HCT116 (cell line): ENCODE measurements at regions not wholly inside any gene's neighbourhood (a gene's known extent, or its start where the extent isn't known, plus 50 kb on each side); places are given as distances from the start of the nearest gene placed in this dataset.

ENCODE experiments used
- ATAC-seq: fragments of 200-7000 bp; cut with Tn5 transposase; 2 replicates; pipeline ENCODE4 v1.9.1; 2020; ENCODE audit warnings: mild to moderate bottlenecking, moderate library complexity
- BruUV-seq: library from RNA; stranded (reverse); fragments of 400-500 nt; replicated peaks from 2 replicates; lab custom pipeline; 2021; lab: Mats Ljungman, UMichigan
- CTCF ChIA-PET: fragments of 300-600 bp; sonication (Branson Sonifier 250); formaldehyde crosslinking; loops from one replicate; lab custom pipeline; 2021; ENCODE audit warnings: antibody characterized with exemption; lab: Charles Lee
- POLR2A ChIA-PET: fragments of 300-600, 350-600 bp; sonication (Branson Sonifier 250); formaldehyde crosslinking; loops from one replicate; lab custom pipeline; 2021; ENCODE audit warnings: antibody characterized with exemption; lab: Charles Lee
- RAD21 ChIA-PET, 2 experiments: fragments of 300-600 bp; sonication (Branson Sonifier 250); formaldehyde crosslinking; loops; one replicate each; lab custom pipeline; 2023; ENCODE audit warnings: low total read pairs in 2 of 2; ENCODE audit not compliant: uncharacterized antibody in 2 of 2, unreplicated experiment in 2 of 2, low non-redundant PET in 1 of 2; lab: Charles Lee
- DNase-seq: peaks from one replicate; pipeline ENCODE4 v3.0.0-alpha.2; 2010; ENCODE audit warnings: low read depth, low spot score
- H2AFZ ChIP-seq: fragments of 200-600 bp; shearing (Covaris generic), sonication (generic); 2 replicates; pipeline ENCODE4 v1.6.1; 2017; ENCODE audit warnings: low read depth, mixed run types, mixed read lengths, antibody characterized with exemption, low read length; ENCODE audit not compliant: poor library complexity, severe bottlenecking
- H3K27ac ChIP-seq: 2 replicates; pipeline ENCODE4 v1.5.1; 2012; ENCODE audit warnings: low read depth, low read length
- H3K27me3 ChIP-seq: fragments of 200-600 bp; sonication (generic); 2 replicates; pipeline ENCODE4 v1.6.1; 2016; ENCODE audit warnings: mixed run types, low read length, mixed read lengths; ENCODE audit not compliant: insufficient read depth
- H3K36me3 ChIP-seq, 2 experiments: fragments of 200-500 bp in 1 of 2; fragments of 200-600 bp in 1 of 2; sonication (Bioruptor generic) in 1 of 2; sonication (generic) in 1 of 2; 2 replicates each; pipeline versions ENCODE4 v1.5.1 to v1.6.1; 2014 to 2016; ENCODE audit warnings: low read length in 2 of 2, inconsistent platforms in 1 of 2, mixed read lengths in 1 of 2, mixed run types in 1 of 2; ENCODE audit not compliant: insufficient read depth in 2 of 2, control insufficient read depth in 1 of 2
- H3K4me1 ChIP-seq, 2 experiments: fragments of 200-600 bp in 1 of 2; sonication (generic) in 1 of 2; 2 replicates each; pipeline versions ENCODE4 v1.5.1 to v1.6.1; 2012 to 2017; ENCODE audit warnings: low read length in 2 of 2, inconsistent platforms in 1 of 2, mild to moderate bottlenecking in 1 of 2, mixed read lengths in 1 of 2, mixed run types in 1 of 2, moderate library complexity in 1 of 2; ENCODE audit not compliant: insufficient read depth in 2 of 2, control insufficient read depth in 1 of 2
- H3K4me2 ChIP-seq: fragments of 200-600 bp; sonication (generic); 2 replicates; pipeline ENCODE4 v1.6.1; 2017; ENCODE audit warnings: mixed run types, low read length, mixed read lengths
- H3K4me3 ChIP-seq, 2 experiments: fragments of 200-600 bp in 1 of 2; sonication (generic) in 1 of 2; replicated peaks in 1 of 2; 2 replicates each; pipeline ENCODE4 v1.5.1; 2011 to 2016; ENCODE audit warnings: low read length in 2 of 2, control low read depth in 1 of 2, low read depth in 1 of 2, mild to moderate bottlenecking in 1 of 2, mixed read lengths in 1 of 2, mixed run types in 1 of 2
- H3K79me2 ChIP-seq: fragments of 200-600 bp; sonication (generic); 2 replicates; pipeline ENCODE4 v1.6.1; 2017; ENCODE audit warnings: mild to moderate bottlenecking, mixed run types, low read length, moderate library complexity, mixed read lengths; ENCODE audit not compliant: insufficient read depth
- H3K9ac ChIP-seq: fragments of 200-600 bp; sonication (generic); 2 replicates; pipeline ENCODE4 v1.6.1; 2016; ENCODE audit warnings: low read length, mixed read lengths
- H3K9me2 ChIP-seq: fragments of 200-600 bp; sonication (generic), shearing (Covaris generic); 2 replicates; pipeline ENCODE4 v1.6.1; 2017; ENCODE audit warnings: mixed run types, mild to moderate bottlenecking, moderate library complexity; ENCODE audit not compliant: insufficient read depth
- H3K9me3 ChIP-seq, 2 experiments: fragments of 200-500 bp in 1 of 2; fragments of 200-600 bp in 1 of 2; sonication (Bioruptor generic) in 1 of 2; sonication (generic) in 1 of 2; 2 replicates each; pipeline ENCODE4 v1.6.1; 2014 to 2017; ENCODE audit warnings: low read length in 2 of 2, mixed read lengths in 2 of 2, inconsistent platforms in 1 of 2, low read depth in 1 of 2, mild to moderate bottlenecking in 1 of 2, mixed run types in 1 of 2, moderate library complexity in 1 of 2; ENCODE audit not compliant: control insufficient read depth in 1 of 2, insufficient read depth in 1 of 2
- H4K20me1 ChIP-seq: fragments of 200-600 bp; sonication (generic), shearing (Covaris generic); 2 replicates; pipeline ENCODE4 v1.6.1; 2017; ENCODE audit warnings: mixed run types, mild to moderate bottlenecking, moderate library complexity; ENCODE audit not compliant: insufficient read depth
- ATF3 ChIP-seq: IDR thresholded peaks from 2 replicates; pipeline ENCODE4 v1.6.1; 2012
- CBX3 ChIP-seq: IDR thresholded peaks from 2 replicates; pipeline ENCODE4 v1.6.1; 2012; ENCODE audit warnings: low read depth
- EGR1 ChIP-seq: IDR thresholded peaks from 2 replicates; pipeline ENCODE4 v1.6.1; 2012; ENCODE audit warnings: low read depth
- EZH2 ChIP-seq: fragments of 200-600 bp; sonication (generic); IDR thresholded peaks from 2 replicates; pipeline ENCODE4 v1.6.1; 2017; ENCODE audit warnings: antibody characterized with exemption, mixed run types
- EZH2phosphoT487 ChIP-seq: fragments of 200-600 bp; IDR thresholded peaks from 2 replicates; pipeline ENCODE4 v1.6.1; 2018; ENCODE audit warnings: antibody characterized with exemption, borderline replicate concordance
- FOSL1 ChIP-seq: IDR thresholded peaks from 2 replicates; pipeline ENCODE4 v1.6.1; 2012; ENCODE audit warnings: low read depth
- JUND ChIP-seq: IDR thresholded peaks from 2 replicates; pipeline ENCODE4 v1.6.1; 2012
- MAX ChIP-seq: IDR thresholded peaks from 2 replicates; pipeline ENCODE4 v1.6.1; 2012
- POLR2A ChIP-seq: IDR thresholded peaks from 2 replicates; pipeline ENCODE4 v1.7.0; 2011; ENCODE audit warnings: borderline replicate concordance; ENCODE audit not compliant: insufficient read depth, insufficient read length; ENCODE audit errors: extremely low read depth
- POLR2AphosphoS5 ChIP-seq: IDR thresholded peaks from 2 replicates; pipeline ENCODE4 v1.6.1; 2011; ENCODE audit warnings: mild to moderate bottlenecking, low read depth, low read length, moderate library complexity
- RAD21 ChIP-seq: IDR thresholded peaks from 2 replicates; pipeline ENCODE4 v1.6.1; 2012; ENCODE audit warnings: low read depth, mild to moderate bottlenecking
- REST ChIP-seq: IDR thresholded peaks from 2 replicates; pipeline ENCODE4 v1.6.1; 2012; ENCODE audit warnings: low read depth
- SIN3A ChIP-seq: IDR thresholded peaks from 2 replicates; pipeline ENCODE4 v1.6.1; 2012; ENCODE audit warnings: low read depth
- SP1 ChIP-seq: IDR thresholded peaks from 2 replicates; pipeline ENCODE4 v1.6.1; 2012; ENCODE audit warnings: low read depth
- SRF ChIP-seq: IDR thresholded peaks from 2 replicates; pipeline ENCODE4 v1.6.1; 2012; ENCODE audit warnings: low read depth
- TCF7L2 ChIP-seq: IDR thresholded peaks from 2 replicates; pipeline ENCODE4 v1.7.0; 2011; ENCODE audit warnings: borderline replicate concordance, inconsistent platforms; ENCODE audit not compliant: insufficient read depth, insufficient read length; ENCODE audit errors: extremely low read depth
- YY1 ChIP-seq: IDR thresholded peaks from 2 replicates; pipeline ENCODE4 v1.6.1; 2011; ENCODE audit warnings: low read length, low read depth, moderate library complexity, mild to moderate bottlenecking; ENCODE audit not compliant: insufficient replicate concordance; ENCODE audit errors: extremely low read depth
- ZBTB33 ChIP-seq: IDR thresholded peaks from 2 replicates; pipeline ENCODE4 v1.6.1; 2011; ENCODE audit warnings: mild to moderate bottlenecking, low read length, moderate library complexity; ENCODE audit not compliant: insufficient replicate concordance; ENCODE audit errors: extremely low read depth
- ZFX ChIP-seq: fragments of 450-650 bp; IDR thresholded peaks from 2 replicates; pipeline ENCODE4 v1.6.1; 2017
- ZNF274 ChIP-seq: fragments of 200-500 bp; sonication (Bioruptor generic); IDR thresholded peaks from 2 replicates; pipeline ENCODE4 v1.6.1; 2014; ENCODE audit warnings: mild to moderate bottlenecking, low read depth, low read length, inconsistent platforms
- intact Hi-C: fragments of 100-400 bp; cut with micrococcal nuclease; formaldehyde crosslinking; loops from 2 replicates; pipeline ENCODE4 v1.10.0; 2022

GRCh38 chr12:11461433-11461832, 66.1 kb upstream of the PRB2 start:
- no peak overlapping the region for H3K4me2 ChIP-seq
- ATAC-seq (no peak), DNase-seq (no peak)
- H3K36me3 ChIP-seq: no peaks in the 10 kb centered on the region
- H3K27me3 ChIP-seq: peaks cover 16% of the 10 kb centered on the region
- ChIA-PET CTCF (no interaction called here), RAD21 (no interaction called here), POLR2A (no interaction called here)
- H3K4me3 ChIP-seq: no peak overlapping the region
- intact Hi-C loops: no loop called here
- H3K9me3 ChIP-seq: no peaks in the 10 kb centered on the region
- H3K79me2 ChIP-seq: no peaks in the 10 kb centered on the region
- no peak for TF ChIP-seq ZNF274
- no peak for TF ChIP-seq MAX
- TF ChIP-seq EGR1: no peak
- TF ChIP-seq EZH2: no peak
- TF ChIP-seq SIN3A: no peak
- TF ChIP-seq CBX3: no peak
- no peak for TF ChIP-seq ZFX
- TF ChIP-seq SP1: no peak
- TF ChIP-seq RAD21: no peak
- no peak for TF ChIP-seq REST
- no peak for TF ChIP-seq TCF7L2
- TF ChIP-seq POLR2AphosphoS5: no peak
- TF ChIP-seq YY1: no peak
- TF ChIP-seq JUND: no peak
- TF ChIP-seq SRF: no peak
- TF ChIP-seq ATF3: no peak
- TF ChIP-seq EZH2phosphoT487: no peak
- TF ChIP-seq FOSL1: no peak
- TF ChIP-seq ZBTB33: no peak
- TF ChIP-seq POLR2A: no peak
- no peaks in the 10 kb centered on the region for H3K9me2 ChIP-seq
- H4K20me1 ChIP-seq: no peaks in the 10 kb centered on the region
- no peak overlapping the region for H2AFZ ChIP-seq
- BruUV-seq: no TSS peak
- no peak overlapping the region for H3K27ac ChIP-seq
- H3K4me1 ChIP-seq: no peaks in the 10 kb centered on the region
- no peak overlapping the region for H3K9ac ChIP-seq
